Kidney tubule cell (primary cell): ENCODE measurements at regions not wholly inside any gene's neighbourhood (a gene's known extent, or its start where the extent isn't known, plus 50 kb on each side); places are given as distances from the start of the nearest gene placed in this dataset.
A peak's percentile ranks its signal among the peaks of the same experiment; 100 is the strongest.
"Not testable (repeated sequence)": the region's sequence is repeated elsewhere in the genome, so short reads cannot be mapped to it uniquely, and the experiment has no call there.

Source experiments
- DNase-seq: peaks from one replicate; pipeline ENCODE4 v3.0.0-alpha.2; 2018; ENCODE audit warnings: low spot score

DNA sequence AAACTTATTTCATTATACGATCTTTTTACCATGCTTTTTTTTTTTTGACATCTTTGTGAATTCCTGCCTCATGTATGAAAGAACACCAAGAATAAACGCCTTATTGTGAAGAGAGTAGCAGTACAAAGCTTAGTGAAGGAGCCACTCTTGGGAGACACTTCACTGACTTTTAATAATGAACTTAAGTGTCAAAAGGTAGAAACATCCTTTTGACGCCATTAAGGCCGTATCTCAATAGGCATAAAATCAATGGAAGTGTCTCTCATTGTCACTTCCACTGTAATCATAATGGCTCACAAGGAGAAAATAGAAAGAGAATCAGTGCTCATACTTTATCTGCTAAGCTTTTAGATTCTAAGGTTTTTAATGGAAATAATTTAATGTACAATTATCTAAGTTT, 657.8 kb downstream of the DIPK2A start:
- DNase-seq: no peak

DNA sequence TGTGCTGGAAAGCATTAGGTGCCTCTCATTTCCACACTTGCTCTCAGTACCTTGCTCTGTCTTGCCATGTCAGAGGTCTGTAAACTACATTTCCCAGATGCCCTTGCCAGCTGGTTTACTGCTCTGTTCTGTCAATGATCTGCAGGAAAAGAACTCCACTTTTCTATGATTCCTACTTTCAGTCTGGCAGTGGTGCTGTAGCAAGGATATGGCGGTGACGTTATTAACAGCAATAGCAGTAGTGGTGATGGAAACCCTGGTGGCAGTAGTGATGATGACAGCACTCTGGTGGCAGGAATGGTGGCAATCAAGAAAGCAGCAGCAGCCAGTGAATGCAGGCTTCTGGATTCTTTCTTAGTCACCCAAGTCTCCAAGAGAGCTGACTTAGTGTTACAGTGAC, 665.2 kb downstream of the DIPK2A start:
- DNase-seq: peak; percentile 13

GRCh38 chr3:144638009-144638408, 666.4 kb downstream of the DIPK2A start:
- no peak for DNase-seq

GRCh38 chr3:144643771-144644198, 672.2 kb downstream of the DIPK2A start:
- DNase-seq: no peak

DNA sequence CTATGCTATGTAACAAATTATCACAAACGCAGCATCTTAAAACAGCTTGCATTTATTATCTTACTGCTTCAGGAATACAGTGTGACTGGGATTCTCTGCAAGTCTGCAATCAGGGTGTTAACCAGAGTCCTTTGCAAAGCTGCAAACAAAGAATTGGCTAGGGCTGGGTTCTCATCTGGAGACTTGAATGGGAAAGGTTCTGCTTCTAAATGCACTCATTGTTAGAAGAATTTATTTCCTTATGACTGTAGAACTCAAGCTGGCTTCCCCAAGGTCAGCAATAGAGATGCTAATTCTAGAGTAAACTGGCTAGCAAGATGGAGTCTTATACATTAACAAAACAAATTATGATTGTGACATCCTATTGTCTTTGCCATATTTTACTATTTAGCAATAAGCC, 673.7 kb downstream of the DIPK2A start:
- DNase-seq: no peak

GRCh38 chr3:144650380-144650779, 678.8 kb downstream of the DIPK2A start:
- no peak for DNase-seq

DNA sequence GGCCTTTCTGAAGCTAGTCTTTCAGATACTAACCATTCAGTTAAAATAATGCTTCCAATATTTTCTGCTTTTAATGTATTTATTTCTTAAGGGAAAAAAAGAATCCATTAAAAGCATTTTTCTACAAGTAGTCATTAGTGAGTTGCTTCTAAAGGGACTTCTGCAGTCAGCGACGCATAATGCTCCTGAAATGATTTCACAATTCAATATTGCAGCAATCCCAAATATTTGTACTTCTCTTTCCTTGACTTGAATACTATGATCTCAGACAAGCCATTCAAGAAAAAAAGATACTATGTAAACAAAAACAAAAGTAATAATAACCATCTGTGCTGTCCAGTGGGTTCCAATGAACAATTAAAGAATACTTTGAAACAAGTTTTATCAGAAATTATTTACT, 681.0 kb downstream of the DIPK2A start:
- no peak for DNase-seq

- no peak for DNase-seq
Observed at GRCh38 chr3:144655423-144655822, 683.8 kb downstream of the DIPK2A start.

- no peak for DNase-seq
Observed at GRCh38 chr3:144660186-144660585, 688.6 kb downstream of the DIPK2A start.

DNA sequence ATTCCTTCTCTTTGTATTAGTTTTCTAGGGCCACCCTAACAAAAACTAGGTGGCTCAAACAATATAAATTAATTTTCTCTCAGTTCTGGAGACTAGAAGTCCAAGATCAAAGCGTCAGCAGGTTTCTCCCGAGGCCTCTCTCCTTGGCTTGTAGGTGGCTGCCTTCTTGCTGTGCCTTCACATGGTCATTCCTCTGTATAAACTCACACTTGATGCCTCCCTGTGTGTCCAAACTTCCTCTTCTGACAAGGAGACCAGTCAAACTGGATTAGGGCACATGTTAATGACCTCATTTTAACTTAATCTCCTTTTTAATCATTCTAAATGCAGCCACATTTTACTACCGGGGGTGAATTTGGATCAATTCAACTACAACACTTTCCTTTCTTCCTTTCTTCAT, 691.1 kb downstream of the DIPK2A start:
- DNase-seq: no peak

DNA sequence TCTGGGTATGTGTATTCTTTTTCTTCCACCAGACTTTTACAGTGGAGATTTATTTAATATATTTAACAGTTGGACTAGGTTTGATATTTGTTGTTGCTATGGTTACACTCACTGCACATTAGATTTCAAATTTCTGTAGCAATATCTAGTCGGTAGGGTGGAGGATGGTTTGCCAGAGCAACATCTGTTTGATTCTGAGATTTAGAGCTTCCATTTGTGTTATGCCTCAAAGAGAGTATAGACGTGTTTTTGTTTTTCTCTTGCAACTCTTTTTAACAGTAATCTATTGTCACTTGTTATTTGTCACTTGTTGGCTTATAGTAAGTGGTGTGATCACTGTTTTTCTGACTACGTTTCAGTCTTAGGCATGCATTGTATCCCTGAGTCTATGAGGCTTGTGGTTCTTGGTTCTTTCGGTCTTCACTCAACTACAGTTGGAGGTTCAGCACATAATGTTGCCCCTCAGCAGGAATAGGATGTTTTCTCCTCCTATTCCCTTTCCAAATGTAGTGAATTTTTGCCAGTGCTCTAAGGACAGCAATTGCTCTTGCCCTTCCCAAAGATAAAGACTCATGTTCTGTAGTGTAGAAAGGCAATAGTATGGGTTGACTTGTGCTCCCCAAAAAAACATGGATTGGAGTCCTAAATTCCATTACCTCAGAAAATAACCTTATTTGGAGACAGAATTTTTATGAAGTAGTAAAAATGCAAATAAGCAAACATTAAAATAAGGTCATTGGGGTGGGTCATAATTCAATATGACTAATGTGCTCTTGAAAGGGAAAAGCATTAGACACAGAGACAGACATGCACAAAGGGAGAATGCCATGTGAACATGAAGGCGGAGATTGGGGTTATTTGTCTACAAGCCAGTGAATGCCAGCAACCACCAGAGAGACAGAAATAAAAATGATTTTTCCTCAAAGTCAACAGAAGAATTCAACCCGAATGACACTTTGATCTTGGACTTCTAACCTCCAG, 692.1 kb downstream of the DIPK2A start:
- DNase-seq: no peak

GRCh38 chr3:144665567-144666053, 694.0 kb downstream of the DIPK2A start:
- no peak for DNase-seq

GRCh38 chr3:144670571-144670970, 698.9 kb downstream of the DIPK2A start:
- no peak for DNase-seq

DNA sequence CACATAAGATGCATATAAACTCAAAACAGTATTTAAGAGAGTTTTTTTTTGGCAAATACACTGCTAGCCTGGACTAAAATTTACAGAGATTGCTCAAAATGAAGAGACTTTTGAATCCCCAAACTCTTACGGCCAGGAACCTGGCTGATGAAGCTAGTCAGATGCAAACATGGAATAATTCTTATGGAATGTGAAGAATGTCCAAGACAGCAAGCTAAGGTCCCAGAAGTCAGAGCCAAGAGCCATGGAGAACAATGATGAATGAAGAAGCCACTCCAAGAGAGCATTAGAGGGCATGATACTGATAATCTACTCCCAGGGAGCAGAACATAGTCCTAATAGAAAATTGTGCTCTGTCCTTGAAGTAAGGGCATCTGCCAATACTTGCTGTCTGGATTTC, 705.5 kb downstream of the DIPK2A start:
- DNase-seq: peak; percentile 2

DNA sequence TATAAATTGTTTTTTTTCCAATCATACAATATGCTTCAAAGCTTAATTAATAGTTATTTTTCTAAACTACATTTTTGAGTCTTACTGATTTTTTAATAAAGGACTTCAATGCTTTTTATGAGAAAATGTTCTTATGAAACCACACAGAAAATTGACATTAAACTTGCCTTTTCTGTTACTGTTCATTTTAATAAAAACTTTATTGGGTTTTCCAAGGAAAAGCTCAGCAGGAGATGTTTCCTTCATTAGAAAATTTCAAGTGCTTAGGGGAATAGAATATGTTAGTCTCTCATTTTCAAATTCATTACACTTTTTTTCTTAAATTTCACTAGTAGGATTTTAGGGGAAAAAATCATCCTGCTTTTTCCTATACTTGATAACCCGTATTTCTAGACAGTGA, 711.4 kb downstream of the DIPK2A start:
- DNase-seq: no peak

DNA sequence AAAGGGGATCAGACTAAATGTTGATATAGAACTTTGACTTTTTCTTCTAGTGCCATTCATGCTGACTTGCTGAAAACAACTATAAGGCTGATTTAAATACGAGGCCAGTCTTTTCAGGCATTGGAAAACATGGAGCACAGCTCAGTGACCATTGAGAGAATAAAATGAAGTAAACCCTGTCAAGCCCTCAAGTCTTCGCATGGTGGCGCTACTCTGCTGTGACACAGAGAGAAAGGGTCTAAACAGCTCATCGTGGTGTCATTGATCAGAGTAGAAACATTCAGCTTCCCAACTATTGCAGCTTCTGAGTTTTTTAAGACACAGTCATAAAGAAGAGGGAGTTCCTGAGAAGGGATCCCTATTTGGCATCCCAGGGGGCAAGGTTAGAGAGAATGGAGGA, 716.2 kb downstream of the DIPK2A start:
- DNase-seq: peak; percentile 1

- DNase-seq: no peak
Observed at GRCh38 chr3:144692488-144692887, 720.9 kb downstream of the DIPK2A start.

GRCh38 chr3:144708437-144708836, 736.8 kb downstream of the DIPK2A start:
- DNase-seq: no peak

DNA sequence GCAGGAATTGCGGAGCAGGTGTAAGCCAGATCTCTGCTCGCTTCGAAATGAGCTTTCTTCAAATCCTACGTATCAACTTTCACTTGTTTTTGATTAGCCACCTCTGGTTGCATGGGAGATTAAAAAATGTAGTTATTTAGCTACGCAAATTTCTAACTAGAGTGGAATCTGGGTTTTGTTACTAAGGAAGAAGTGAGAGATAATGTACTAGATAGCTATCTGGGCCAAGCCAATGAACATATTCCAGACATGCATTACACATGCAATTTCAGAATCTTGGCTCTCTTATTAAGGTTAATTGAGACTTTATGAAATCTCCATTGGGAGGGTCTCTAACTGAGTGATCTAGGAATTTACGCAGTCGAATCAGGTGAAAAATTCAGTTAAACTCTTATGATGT, 765.7 kb downstream of the DIPK2A start:
- no peak for DNase-seq

GRCh38 chr3:144743225-144743668, 771.6 kb downstream of the DIPK2A start:
- no peak for DNase-seq

GRCh38 chr3:144744473-144744872, 772.9 kb downstream of the DIPK2A start:
- DNase-seq: no peak

GRCh38 chr3:144746631-144747030, 775.0 kb downstream of the DIPK2A start:
- DNase-seq: no peak

DNA sequence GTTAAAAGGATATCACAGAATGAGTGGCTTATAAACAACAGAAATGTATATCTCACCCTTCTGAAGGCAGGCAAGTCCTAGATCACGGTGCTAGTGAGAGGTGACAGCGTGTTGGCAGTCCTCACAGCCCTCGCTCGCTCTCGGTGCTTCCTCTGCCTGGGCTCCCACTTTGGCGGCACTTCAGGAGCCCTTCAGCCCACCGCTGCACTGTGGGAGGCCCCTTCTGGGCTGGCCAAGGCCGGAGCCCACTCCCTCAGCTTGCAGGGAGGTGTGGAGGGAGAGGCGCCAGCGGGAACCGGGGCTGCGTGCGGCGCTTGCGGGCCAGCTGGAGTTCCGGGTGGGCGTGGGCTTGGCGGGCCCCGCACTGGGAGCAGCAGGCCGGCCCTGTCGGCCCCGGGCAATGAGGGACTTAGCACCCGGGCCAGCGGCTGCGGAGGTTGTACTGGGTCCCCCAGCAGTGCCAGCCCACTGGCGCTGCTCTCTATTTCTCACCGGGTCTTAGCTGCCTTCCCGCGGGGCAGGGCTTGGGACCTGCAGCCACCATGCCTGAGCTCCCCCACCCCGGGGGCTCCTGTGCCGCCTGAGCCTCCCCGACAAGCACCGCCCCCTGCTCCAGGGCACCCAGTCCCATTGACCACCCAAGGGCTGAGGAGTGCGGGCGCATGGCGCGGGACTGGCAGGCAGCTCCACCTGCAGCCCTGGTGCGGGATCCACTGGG, 778.1 kb downstream of the DIPK2A start:
- DNase-seq: not testable (repeated sequence)
